ENCODE measurements at regions not wholly inside any gene's neighbourhood (a gene's known extent, or its start where the extent isn't known, plus 50 kb on each side); places are given as distances from the start of the nearest gene placed in this dataset.
"Not testable (repeated sequence)": the region's sequence is repeated elsewhere in the genome, so short reads cannot be mapped to it uniquely, and the experiment has no call there.

- no peak for DNase-seq (ENCODE audit: low read depth)
Observed at GRCh38 chr5:110304176-110304575, 422.3 kb downstream of the TMEM232 start.

GRCh38 chr5:110306650-110307049 lies 419.8 kb downstream of the TMEM232 start:
- no peak for DNase-seq (ENCODE audit: low read depth)

GRCh38 chr5:110309222-110309621 lies 417.2 kb downstream of the TMEM232 start:
- DNase-seq (ENCODE audit: low read depth), result no peak

GRCh38 chr5:110316566-110316965 lies 409.9 kb downstream of the TMEM232 start:
- not testable (repeated sequence) for DNase-seq (ENCODE audit: low read depth)

GRCh38 chr5:110321117-110321516 lies 405.4 kb downstream of the TMEM232 start:
- DNase-seq (ENCODE audit: low read depth), result no peak

GRCh38 chr5:110323357-110323756 lies 403.1 kb downstream of the TMEM232 start:
- no peak for DNase-seq (ENCODE audit: low read depth)

GRCh38 chr5:110323832-110324231 lies 402.6 kb downstream of the TMEM232 start:
- DNase-seq (ENCODE audit: low read depth), result no peak

GRCh38 chr5:110324876-110325275 lies 401.6 kb downstream of the TMEM232 start:
- no peak for DNase-seq (ENCODE audit: low read depth)

- DNase-seq (ENCODE audit: low read depth), result no peak
Observed at GRCh38 chr5:110329955-110330525, 396.4 kb downstream of the TMEM232 start.

GRCh38 chr5:110333384-110333783 lies 393.1 kb downstream of the TMEM232 start:
- no peak for DNase-seq (ENCODE audit: low read depth)

- peak; percentile 14 for DNase-seq (ENCODE audit: low read depth)
Observed at GRCh38 chr5:110335361-110336066, 391.0 kb downstream of the TMEM232 start.

GRCh38 chr5:110338341-110339083 lies 388.0 kb downstream of the TMEM232 start:
- DNase-seq (ENCODE audit: low read depth), result no peak

GRCh38 chr5:110339399-110339798 lies 387.1 kb downstream of the TMEM232 start:
- DNase-seq (ENCODE audit: low read depth), result no peak

GRCh38 chr5:110341836-110342235 lies 384.6 kb downstream of the TMEM232 start:
- no peak for DNase-seq (ENCODE audit: low read depth)

GRCh38 chr5:110342683-110343082 lies 383.8 kb downstream of the TMEM232 start:
- no peak for DNase-seq (ENCODE audit: low read depth)

- DNase-seq (ENCODE audit: low read depth), result no peak
Observed at GRCh38 chr5:110343616-110344015, 382.9 kb downstream of the TMEM232 start.

GRCh38 chr5:110345623-110346022 lies 380.8 kb downstream of the TMEM232 start:
- DNase-seq (ENCODE audit: low read depth), result no peak

GRCh38 chr5:110346893-110347358 lies 379.5 kb downstream of the TMEM232 start:
- no peak for DNase-seq (ENCODE audit: low read depth)

- DNase-seq (ENCODE audit: low read depth), result no peak
Observed at GRCh38 chr5:110347781-110348180, 378.7 kb downstream of the TMEM232 start.

- no peak for DNase-seq (ENCODE audit: low read depth)
Observed at GRCh38 chr5:110351430-110351829, 375.0 kb downstream of the TMEM232 start.

- no peak for DNase-seq (ENCODE audit: low read depth)
Observed at GRCh38 chr5:110354311-110354710, 372.2 kb downstream of the TMEM232 start.

GRCh38 chr5:110354915-110355644 lies 371.4 kb downstream of the TMEM232 start:
- DNase-seq (ENCODE audit: low read depth), result no peak
